Astrocyte (in vitro differentiated cells and primary cell): ENCODE measurements at regions not wholly inside any gene's neighbourhood (a gene's known extent, or its start where the extent isn't known, plus 50 kb on each side); places are given as distances from the start of the nearest gene placed in this dataset.

Experiments
- CTCF ChIP-seq: IDR thresholded peaks from 2 replicates; pipeline ENCODE4 v1.5.1; 2011; ENCODE audit warnings: low read depth, mild to moderate bottlenecking, inconsistent platforms, low read length, moderate library complexity; ENCODE audit not compliant: insufficient read depth
- EZH2 ChIP-seq: IDR thresholded peaks from 2 replicates; pipeline ENCODE4 v1.6.1; 2012; ENCODE audit warnings: mild to moderate bottlenecking, low read length, inconsistent platforms; ENCODE audit not compliant: insufficient read depth

GRCh38 chr1:36729289-36729688, 246.6 kb upstream of the CSF3R start:
- TF ChIP-seq CTCF (no peak), EZH2 (no peak)
